ENCODE measurements at regions not wholly inside any gene's neighbourhood (a gene's known extent, or its start where the extent isn't known, plus 50 kb on each side); places are given as distances from the start of the nearest gene placed in this dataset.

- no peak for DNase-seq (ENCODE audit: low read depth, low spot score)
- H3K27me3 Mint-ChIP-seq (ENCODE audit: low read depth) = peaks cover 12% of the 10 kb centered on the region
- TF ChIP-seq CTCF (conservative IDR thresholded peaks at IDR 0.05) = no peak
- peaks cover 6% of the 10 kb centered on the region for H3K9me3 Mint-ChIP-seq
- no peak overlapping the region for H3K27ac Mint-ChIP-seq (ENCODE audit: unreplicated experiment)
- no peaks in the 10 kb centered on the region for H3K36me3 Mint-ChIP-seq (ENCODE audit: low read depth)
- no peak overlapping the region for H3K4me3 Mint-ChIP-seq
- peaks cover 14% of the 10 kb centered on the region for H3K4me1 Mint-ChIP-seq
Observed at GRCh38 chr22:48275412-48275811, 1513.0 kb downstream of the TBC1D22A start.

- DNase-seq (ENCODE audit: low read depth, low spot score) = no peak
- TF ChIP-seq CTCF (conservative IDR thresholded peaks at IDR 0.05) = no peak
- no peaks in the 10 kb centered on the region for H3K36me3 Mint-ChIP-seq (ENCODE audit: low read depth)
- H3K27me3 Mint-ChIP-seq (ENCODE audit: low read depth) = peaks cover 18% of the 10 kb centered on the region
- peaks cover 7% of the 10 kb centered on the region for H3K4me1 Mint-ChIP-seq
- H3K4me3 Mint-ChIP-seq = no peak overlapping the region
- H3K27ac Mint-ChIP-seq (ENCODE audit: unreplicated experiment) = no peak overlapping the region
- H3K9me3 Mint-ChIP-seq = peaks cover 6% of the 10 kb centered on the region
Observed at GRCh38 chr22:48270731-48271130, 1508.3 kb downstream of the TBC1D22A start.

GRCh38 chr22:48268771-48269552 is 1506.5 kb downstream of the TBC1D22A start:
- no peak for TF ChIP-seq CTCF (conservative IDR thresholded peaks at IDR 0.05)
- Mint-ChIP-seq H3K9me3 (peaks cover 4% of the 10 kb centered on the region), H3K27me3 (ENCODE audit: low read depth) (peaks cover 18% of the 10 kb centered on the region), H3K27ac (ENCODE audit: unreplicated experiment) (no peak overlapping the region), H3K4me1 (peaks cover 7% of the 10 kb centered on the region), H3K4me3 (no peak overlapping the region), H3K36me3 (ENCODE audit: low read depth) (no peaks in the 10 kb centered on the region)
- no peak for DNase-seq (ENCODE audit: low read depth, low spot score)

GRCh38 chr22:48268293-48268692 is 1505.8 kb downstream of the TBC1D22A start:
- Mint-ChIP-seq H3K36me3 (ENCODE audit: low read depth) (no peaks in the 10 kb centered on the region), H3K4me3 (no peak overlapping the region), H3K9me3 (peaks cover 3% of the 10 kb centered on the region), H3K4me1 (peaks cover 7% of the 10 kb centered on the region), H3K27me3 (ENCODE audit: low read depth) (peaks cover 18% of the 10 kb centered on the region), H3K27ac (ENCODE audit: unreplicated experiment) (no peak overlapping the region)
- no peak for TF ChIP-seq CTCF (conservative IDR thresholded peaks at IDR 0.05)
- no peak for DNase-seq (ENCODE audit: low read depth, low spot score)

GRCh38 chr22:48267681-48268080 is 1505.2 kb downstream of the TBC1D22A start:
- no peak overlapping the region for H3K4me3 Mint-ChIP-seq
- no peaks in the 10 kb centered on the region for H3K9me3 Mint-ChIP-seq
- H3K27ac Mint-ChIP-seq (ENCODE audit: unreplicated experiment) = no peak overlapping the region

More at GRCh38 chr22:48267681-48268080, 1505.2 kb downstream of the TBC1D22A start:
- peaks cover 14% of the 10 kb centered on the region for H3K27me3 Mint-ChIP-seq (ENCODE audit: low read depth)
- H3K36me3 Mint-ChIP-seq (ENCODE audit: low read depth) = no peaks in the 10 kb centered on the region
- no peak for TF ChIP-seq CTCF (conservative IDR thresholded peaks at IDR 0.05)
- DNase-seq (ENCODE audit: low read depth, low spot score) = no peak
- H3K4me1 Mint-ChIP-seq = peaks cover 4% of the 10 kb centered on the region

Data from neural crest cell (in vitro differentiated cells).